ENCODE measurements at regions not wholly inside any gene's neighbourhood (a gene's known extent, or its start where the extent isn't known, plus 50 kb on each side); places are given as distances from the start of the nearest gene placed in this dataset.
"Not testable (repeated sequence)": the region's sequence is repeated elsewhere in the genome, so short reads cannot be mapped to it uniquely, and the experiment has no call there.

GRCh38 chrX:118246961-118247360 lies 98.9 kb upstream of the WDR44 start:
- DNase-seq (ENCODE audit: low spot score); intact Hi-C loops (cut with DNase I): not testable (repeated sequence)

DNA sequence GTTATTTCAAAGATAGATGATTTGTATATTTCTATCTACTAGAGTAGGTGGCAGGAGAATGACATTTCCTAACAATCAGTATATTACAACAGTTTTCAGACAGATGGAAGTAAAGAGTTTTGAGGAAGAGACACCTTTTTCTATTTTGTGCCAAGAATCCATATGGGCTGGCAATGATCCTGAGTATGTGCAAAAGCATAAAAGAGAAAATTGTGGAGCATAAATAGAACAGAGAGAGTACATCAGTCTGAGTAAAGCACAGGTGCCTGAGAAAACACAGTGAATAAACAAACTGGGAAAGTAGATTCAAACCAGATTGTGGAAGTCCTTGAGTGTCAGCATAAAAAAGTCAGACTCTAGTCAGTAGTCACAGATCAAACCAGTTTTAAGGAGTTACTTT lies 96.8 kb upstream of the WDR44 start:
- intact Hi-C loops (cut with DNase I) = no loop called here
- DNase-seq (ENCODE audit: low spot score) = no peak

GRCh38 chrX:118250445-118250844 lies 95.5 kb upstream of the WDR44 start:
- intact Hi-C loops (cut with DNase I) = no loop called here
- DNase-seq (ENCODE audit: low spot score) = no peak

DNA sequence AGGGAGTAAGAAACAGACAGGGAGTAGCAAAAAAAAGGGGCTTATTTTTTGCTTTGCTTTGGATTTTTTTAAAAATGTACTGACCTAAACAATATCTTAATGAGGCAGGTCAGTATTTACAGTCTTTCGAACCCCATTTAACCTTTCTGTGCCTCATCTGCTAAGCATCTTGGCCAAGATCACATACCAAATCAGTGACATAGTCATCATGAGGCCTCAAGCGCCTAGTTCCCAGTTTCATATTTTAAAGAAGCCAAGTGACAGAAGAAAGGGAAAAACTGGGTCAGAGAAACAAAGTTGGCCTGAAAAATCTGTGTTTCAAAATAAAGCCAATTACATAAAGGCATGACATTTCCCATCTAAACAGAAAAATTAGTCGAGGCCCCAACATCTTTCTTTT lies 94.6 kb upstream of the WDR44 start:
- DNase-seq (ENCODE audit: low spot score) = no peak
- intact Hi-C loops (cut with DNase I) = no loop called here

- intact Hi-C loops (cut with DNase I) = no loop called here
- DNase-seq (ENCODE audit: low spot score) = no peak
Observed at GRCh38 chrX:118252967-118253366, 92.9 kb upstream of the WDR44 start.

GRCh38 chrX:118254611-118255010 lies 91.3 kb upstream of the WDR44 start:
- intact Hi-C loops (cut with DNase I) = no loop called here
- no peak for DNase-seq (ENCODE audit: low spot score)

GRCh38 chrX:118255921-118256320 lies 90.0 kb upstream of the WDR44 start:
- intact Hi-C loops (cut with DNase I) = no loop called here
- DNase-seq (ENCODE audit: low spot score) = no peak

GRCh38 chrX:118257781-118258180 lies 88.1 kb upstream of the WDR44 start:
- intact Hi-C loops (cut with DNase I) = no loop called here
- no peak for DNase-seq (ENCODE audit: low spot score)

- intact Hi-C loops (cut with DNase I) = no loop called here
- DNase-seq (ENCODE audit: low spot score) = no peak
Observed at GRCh38 chrX:118259213-118259612, 86.7 kb upstream of the WDR44 start.

- no peak for DNase-seq (ENCODE audit: low spot score)
- intact Hi-C loops (cut with DNase I) = no loop called here
Observed at GRCh38 chrX:118261151-118261550, 84.8 kb upstream of the WDR44 start.

GRCh38 chrX:118271775-118272174 lies 74.1 kb upstream of the WDR44 start:
- DNase-seq (ENCODE audit: low spot score) = no peak
- intact Hi-C loops (cut with DNase I) = no loop called here

- DNase-seq (ENCODE audit: low spot score) = no peak
- intact Hi-C loops (cut with DNase I) = no loop called here
Observed at GRCh38 chrX:118272242-118272641, 73.7 kb upstream of the WDR44 start.

GRCh38 chrX:118286066-118286762 lies 59.7 kb upstream of the WDR44 start:
- DNase-seq (ENCODE audit: low spot score) = no peak
- intact Hi-C loops (cut with DNase I) = no loop called here

- intact Hi-C loops (cut with DNase I) = not testable (repeated sequence)
Observed at GRCh38 chrX:118295818-118296217, 50.1 kb upstream of the WDR44 start.

More at GRCh38 chrX:118295818-118296217, 50.1 kb upstream of the WDR44 start:
- not testable (repeated sequence) for DNase-seq (ENCODE audit: low spot score)
